GM23338 (cell line): ENCODE measurements at regions not wholly inside any gene's neighbourhood (a gene's known extent, or its start where the extent isn't known, plus 50 kb on each side); places are given as distances from the start of the nearest gene placed in this dataset.
"Not testable (repeated sequence)": the region's sequence is repeated elsewhere in the genome, so short reads cannot be mapped to it uniquely, and the experiment has no call there.

Experiments
- ATAC-seq: fragments of 200-7000 bp; cut with Tn5 transposase; 3 replicates; pipeline ENCODE4 v1.9.1; 2020
- DNase-seq: peaks from one replicate; pipeline ENCODE4 v3.0.0-alpha.2; 2015; ENCODE audit warnings: low spot score
- H2AFZ ChIP-seq: fragments of 200-600 bp; sonication (generic); 2 replicates; pipeline ENCODE4 v1.8.0; 2016; ENCODE audit warnings: antibody characterized with exemption, mild to moderate bottlenecking, moderate library complexity
- H3F3A ChIP-seq: fragments of 200-600 bp; sonication (generic); replicated peaks from 2 replicates; pipeline ENCODE4 v1.8.0; 2017; ENCODE audit warnings: antibody characterized with exemption, mixed run types, low read depth
- H3K27ac ChIP-seq: fragments of 200-600 bp; sonication (generic); 2 replicates; pipeline ENCODE4 v1.6.1; 2016; ENCODE audit warnings: low read depth
- H3K27me3 ChIP-seq: fragments of 200-600 bp; sonication (generic); 2 replicates; pipeline ENCODE4 v1.8.0; 2016; ENCODE audit warnings: mild to moderate bottlenecking, mixed run types, moderate library complexity; ENCODE audit not compliant: insufficient read depth
- H3K36me3 ChIP-seq: fragments of 200-600 bp; sonication (generic); 2 replicates; pipeline ENCODE4 v1.8.0; 2016; ENCODE audit warnings: mild to moderate bottlenecking; ENCODE audit not compliant: insufficient read depth
- H3K4me1 ChIP-seq: fragments of 200-600 bp; sonication (generic); 2 replicates; pipeline ENCODE4 v1.8.0; 2016; ENCODE audit warnings: mild to moderate bottlenecking, moderate library complexity; ENCODE audit not compliant: insufficient read depth
- H3K4me2 ChIP-seq: fragments of 200-600 bp; sonication (generic); 2 replicates; pipeline ENCODE4 v1.7.1; 2017; ENCODE audit warnings: mixed run types
- H3K4me3 ChIP-seq: fragments of 200-600 bp; sonication (generic); 2 replicates; pipeline ENCODE4 v1.6.1; 2016; ENCODE audit warnings: mixed run types
- H3K79me2 ChIP-seq: fragments of 200-600 bp; sonication (generic); replicated peaks from 2 replicates; pipeline ENCODE4 v1.8.0; 2017; ENCODE audit warnings: mild to moderate bottlenecking; ENCODE audit not compliant: insufficient read depth
- H3K9me2 ChIP-seq: fragments of 200-600 bp; sonication (generic); 2 replicates; pipeline ENCODE4 v1.8.0; 2017; ENCODE audit not compliant: insufficient read depth
- H4K20me1 ChIP-seq: fragments of 200-600 bp; sonication (generic); replicated peaks from 2 replicates; pipeline ENCODE4 v1.8.0; 2017; ENCODE audit warnings: mild to moderate bottlenecking; ENCODE audit not compliant: insufficient read depth
- H3K27ac Mint-ChIP-seq: 2 replicates; pipeline ENCODE4 v1.8.0; 2020; ENCODE audit warnings: inconsistent platforms, mild to moderate bottlenecking, moderate library complexity, mixed read lengths
- H3K27me3 Mint-ChIP-seq: 3 replicates; pipeline ENCODE4 v1.8.0; 2022; ENCODE audit warnings: low read depth, mild to moderate bottlenecking, moderate library complexity, mixed read lengths, inconsistent platforms; ENCODE audit not compliant: insufficient read depth, poor library complexity
- H3K36me3 Mint-ChIP-seq: 3 replicates; pipeline ENCODE4 v1.8.0; 2021; ENCODE audit warnings: low read depth, mild to moderate bottlenecking, inconsistent platforms, moderate library complexity, mixed read lengths
- H3K4me1 Mint-ChIP-seq: 3 replicates; pipeline ENCODE4 v1.8.0; 2020; ENCODE audit warnings: mild to moderate bottlenecking, inconsistent platforms, mixed read lengths
- H3K4me3 Mint-ChIP-seq: 3 replicates; pipeline ENCODE4 v1.8.0; 2021; ENCODE audit warnings: moderate library complexity, mild to moderate bottlenecking, inconsistent platforms, mixed read lengths
- H3K9me3 Mint-ChIP-seq: 3 replicates; pipeline ENCODE4 v1.8.0; 2020; ENCODE audit warnings: moderate library complexity, mild to moderate bottlenecking, inconsistent platforms, mixed read lengths
- CREB1 ChIP-seq: fragments of 250-450 bp; sonication (Bioruptor Pico); IDR thresholded peaks from 2 replicates; pipeline ENCODE4 v1.5.0; 2020; ENCODE audit warnings: low read depth, mild to moderate bottlenecking, moderate library complexity
- ETS1 ChIP-seq: IDR thresholded peaks from 2 replicates; pipeline ENCODE4 v1.6.1; 2016; ENCODE audit warnings: antibody characterized with exemption
- EZH2 ChIP-seq: fragments of 200-600 bp; sonication (generic); IDR thresholded peaks from one replicate; pipeline ENCODE4 v1.8.0; 2017; ENCODE audit warnings: antibody characterized with exemption, mild to moderate bottlenecking, low read depth; ENCODE audit not compliant: unreplicated experiment
- EZH2phosphoT487 ChIP-seq: fragments of 200-600 bp; sonication (generic); IDR thresholded peaks from one replicate; pipeline ENCODE4 v1.8.1; 2018; ENCODE audit warnings: antibody characterized with exemption; ENCODE audit not compliant: unreplicated experiment
- JUNB ChIP-seq: IDR thresholded peaks from one replicate; pipeline ENCODE4 v1.6.1; 2016; ENCODE audit warnings: antibody characterized with exemption; ENCODE audit not compliant: unreplicated experiment
- NANOG ChIP-seq: IDR thresholded peaks from 2 replicates; pipeline ENCODE4 v1.6.1; 2016; ENCODE audit warnings: antibody characterized with exemption, borderline replicate concordance
- POLR2AphosphoS5 ChIP-seq: IDR thresholded peaks from 2 replicates; pipeline ENCODE4 v1.6.1; 2016; ENCODE audit warnings: antibody characterized with exemption, low read depth
- REST ChIP-seq: IDR thresholded peaks from one replicate; pipeline ENCODE4 v1.6.1; 2018; ENCODE audit warnings: antibody characterized with exemption; ENCODE audit not compliant: unreplicated experiment
- STAT1 ChIP-seq: IDR thresholded peaks from one replicate; pipeline ENCODE4 v1.6.1; 2016; ENCODE audit warnings: antibody characterized with exemption; ENCODE audit not compliant: unreplicated experiment
- ZNF331 ChIP-seq: fragments of 250-450 bp; sonication (Bioruptor Pico); IDR thresholded peaks from 2 replicates; pipeline ENCODE4 v1.5.0; 2020; ENCODE audit warnings: low read depth, mild to moderate bottlenecking, moderate library complexity
- ZNF462 ChIP-seq: fragments of 250-450 bp; sonication (Bioruptor Pico); IDR thresholded peaks from 2 replicates; pipeline ENCODE4 v1.5.0; 2020; ENCODE audit warnings: mild to moderate bottlenecking, moderate library complexity

- H3K9me3 Mint-ChIP-seq, H3K4me3 Mint-ChIP-seq, H3K4me2 ChIP-seq, H3K27ac Mint-ChIP-seq, H3K79me2 ChIP-seq, H3K27me3 Mint-ChIP-seq, H3K27me3 ChIP-seq, ATAC-seq, H2AFZ ChIP-seq, H3K4me3 ChIP-seq, H4K20me1 ChIP-seq, DNase-seq, H3K27ac ChIP-seq, H3K36me3 ChIP-seq, H3K36me3 Mint-ChIP-seq: not testable (repeated sequence)
- peaks cover 28% of the 10 kb centered on the region for H3K4me1 Mint-ChIP-seq
- H3K9me2 ChIP-seq = peaks cover 15% of the 10 kb centered on the region; the same call in 1 of the 2 replicates
- peaks cover 32% of the 10 kb centered on the region for H3K4me1 ChIP-seq
- H3F3A ChIP-seq = peaks cover 12% of the 10 kb centered on the region
Measured at GRCh38 chr18:58811859-58812258, 52.8 kb upstream of the ZNF532 start.

- Histone ChIP-seq H3K27ac (no peak overlapping the region), H3K4me1 (peaks cover 22% of the 10 kb centered on the region), H3K9me2 (peaks cover 5% of the 10 kb centered on the region; the same call in 1 of the 2 replicates), H2AFZ (peak overlapping the region; percentile 23; the same call in 1 of the 2 replicates), H3F3A (peaks cover 6% of the 10 kb centered on the region), H4K20me1 (no peaks in the 10 kb centered on the region), H3K27me3 (no peaks in the 10 kb centered on the region), H3K79me2 (no peaks in the 10 kb centered on the region), H3K36me3 (no peaks in the 10 kb centered on the region), H3K4me2 (no peak overlapping the region), H3K4me3 (no peak overlapping the region)
- Mint-ChIP-seq H3K27ac (no peak overlapping the region), H3K9me3 (no peaks in the 10 kb centered on the region), H3K4me1 (peaks cover 17% of the 10 kb centered on the region), H3K4me3 (no peak overlapping the region), H3K36me3 (no peaks in the 10 kb centered on the region), H3K27me3 (peaks cover 2% of the 10 kb centered on the region)
- DNase-seq (no peak), ATAC-seq (no peak)
- TF ChIP-seq ZNF331 (CRISPR knock-in tag) = no peak
- no peak for TF ChIP-seq CREB1 (CRISPR knock-in tag)
- TF ChIP-seq STAT1 = no peak
- no peak for TF ChIP-seq ZNF462 (CRISPR knock-in tag)
- no peak for TF ChIP-seq JUNB
- TF ChIP-seq ETS1 = no peak
- no peak for TF ChIP-seq REST
- no peak for TF ChIP-seq EZH2
- no peak for TF ChIP-seq EZH2phosphoT487
- TF ChIP-seq NANOG = no peak
- TF ChIP-seq POLR2AphosphoS5 = no peak
Measured at GRCh38 chr18:58813105-58813504, 51.6 kb upstream of the ZNF532 start.
